CD4-positive, alpha-beta T cell treated with Interleukin-6 for 4 hours (primary cell): ENCODE measurements at regions not wholly inside any gene's neighbourhood (a gene's known extent, or its start where the extent isn't known, plus 50 kb on each side); places are given as distances from the start of the nearest gene placed in this dataset.

Source experiments
- DNase-seq: peaks from one replicate; pipeline ENCODE4 v3.0.0-alpha.2; 2020; ENCODE audit warnings: mixed read lengths

DNA sequence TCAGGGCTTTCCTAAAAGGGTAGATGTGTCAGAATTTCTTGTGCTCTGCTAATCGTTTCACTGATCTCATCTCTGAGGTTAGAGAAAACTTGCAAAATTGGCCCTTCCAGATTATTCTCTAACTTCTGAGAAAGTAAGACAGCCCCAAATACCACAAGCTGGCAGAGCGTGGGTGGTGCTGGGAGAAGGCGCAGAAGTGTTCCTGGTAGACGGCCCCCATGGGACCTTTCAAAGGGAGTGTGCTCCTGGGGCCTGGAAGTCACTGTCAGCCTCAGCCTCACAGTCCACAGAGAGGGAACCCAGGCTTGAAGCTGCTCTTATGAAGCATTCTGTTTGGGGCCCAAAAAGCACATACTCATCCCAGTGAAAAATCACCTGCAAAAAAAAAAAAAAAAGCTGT is 86.5 kb upstream of the PFN2 start:
- no peak for DNase-seq

DNA sequence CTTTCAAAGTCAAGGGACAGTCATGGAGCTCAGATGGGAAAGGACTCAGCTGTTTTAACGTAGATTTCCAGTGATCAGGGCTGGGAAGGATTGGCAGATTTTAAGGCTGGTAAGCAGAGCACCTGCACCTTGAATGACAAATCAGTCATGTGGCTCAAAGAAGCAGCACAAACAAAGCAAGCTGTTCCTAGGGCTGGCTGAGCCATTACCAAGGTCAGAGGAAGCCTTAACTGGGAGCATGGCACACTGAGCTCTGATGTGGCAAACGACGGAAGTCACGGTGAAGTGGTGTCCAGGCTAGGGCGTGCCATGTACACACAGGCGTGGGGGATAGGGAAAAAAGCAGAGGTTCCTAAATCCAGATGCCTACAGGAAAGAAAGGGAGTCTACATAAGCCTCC is 84.6 kb upstream of the PFN2 start:
- no peak for DNase-seq

DNA sequence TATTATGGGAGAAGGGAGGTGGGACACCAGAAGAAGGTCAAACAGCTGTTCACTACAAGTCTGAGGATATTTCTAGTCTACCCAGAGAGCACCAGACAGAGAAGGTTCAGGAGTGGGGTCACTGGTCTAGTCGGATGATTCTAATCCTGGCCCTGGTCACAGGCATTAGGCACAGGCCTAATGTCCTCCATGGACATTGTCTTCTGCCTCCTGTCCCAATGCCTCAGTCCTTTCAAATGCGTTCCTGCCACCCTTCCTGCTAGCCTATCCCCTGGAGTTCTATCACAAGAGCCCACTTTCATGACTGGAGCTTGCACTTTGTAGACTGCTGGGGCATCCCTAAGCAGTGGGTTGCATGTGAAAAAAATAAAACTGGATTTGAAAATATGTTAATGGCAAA is 83.9 kb upstream of the PFN2 start:
- no peak for DNase-seq

DNA sequence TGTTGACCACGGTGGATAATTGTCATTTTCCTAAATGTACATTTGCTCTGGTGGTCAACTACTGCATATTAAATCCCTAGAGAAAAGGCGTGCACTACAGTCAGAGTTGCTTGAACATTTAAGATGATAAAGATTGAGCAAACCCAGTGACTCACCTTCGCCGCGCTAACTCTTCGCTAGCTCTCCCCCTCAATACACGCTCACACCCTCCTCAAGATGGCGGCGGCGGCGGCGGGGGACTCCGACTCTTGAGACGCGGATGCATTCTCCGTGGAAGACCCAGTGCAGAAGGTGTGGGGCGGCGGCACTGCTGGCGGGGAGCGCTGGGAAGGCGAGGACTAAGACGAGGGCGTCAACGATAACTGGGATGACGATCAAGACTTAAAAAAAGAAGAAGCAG is 79.8 kb upstream of the PFN2 start:
- DNase-seq = no peak

DNA sequence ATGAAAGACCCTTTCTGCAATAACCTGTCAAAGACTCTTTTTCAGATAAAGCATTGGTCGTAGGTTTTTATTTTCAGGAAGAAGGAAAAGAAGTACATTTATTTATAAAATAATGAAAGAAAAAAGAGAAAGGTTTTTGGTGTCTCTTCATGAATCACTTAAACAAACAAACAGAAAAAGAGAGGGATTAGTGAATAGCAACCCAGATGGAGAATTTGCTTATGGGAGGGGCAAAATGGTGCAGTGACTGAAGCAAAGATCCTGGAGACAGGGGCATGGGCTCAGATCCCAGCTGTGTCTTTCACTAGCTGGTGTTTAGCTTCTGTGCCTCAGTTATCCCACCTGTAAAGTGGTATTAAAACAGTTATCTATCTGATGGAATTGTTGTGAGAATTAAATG is 78.6 kb upstream of the PFN2 start:
- no peak for DNase-seq

DNA sequence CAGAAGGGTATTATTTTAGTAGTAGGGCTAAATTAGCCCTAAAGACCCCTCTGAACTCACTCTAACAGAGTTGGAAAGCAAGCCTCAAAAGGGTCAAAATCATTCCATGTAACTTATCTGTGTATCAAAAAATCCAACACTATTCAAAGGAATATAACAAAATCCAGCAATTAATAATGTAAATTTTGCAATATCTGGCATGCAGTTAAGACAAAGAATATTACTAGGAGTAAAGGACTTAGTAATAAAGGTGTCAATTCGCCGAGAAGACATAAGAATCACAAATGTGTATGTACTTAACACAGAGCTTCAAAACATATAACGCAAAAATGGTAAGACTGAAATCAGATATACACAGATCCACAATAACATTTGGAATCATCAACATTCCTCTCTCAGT is 71.2 kb upstream of the PFN2 start:
- no peak for DNase-seq

DNA sequence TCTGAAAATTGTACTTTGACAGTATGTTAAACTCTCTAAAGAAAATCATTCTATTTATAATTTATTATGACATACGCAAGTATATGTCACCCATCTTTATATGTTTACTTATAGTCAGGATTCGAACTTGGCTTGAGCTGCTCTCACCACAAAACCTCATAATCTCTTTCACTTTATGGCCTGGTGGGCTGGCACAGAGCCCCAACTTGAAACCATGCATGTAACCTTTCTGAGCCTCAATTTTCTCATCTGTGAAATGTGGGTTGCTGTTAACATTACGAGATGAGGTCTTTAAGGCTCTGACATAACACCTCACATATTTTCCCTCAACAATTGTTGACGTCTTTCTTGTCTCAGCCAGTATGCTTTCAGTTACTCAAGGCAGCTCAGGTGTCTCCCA is 69.4 kb upstream of the PFN2 start:
- DNase-seq = no peak

DNA sequence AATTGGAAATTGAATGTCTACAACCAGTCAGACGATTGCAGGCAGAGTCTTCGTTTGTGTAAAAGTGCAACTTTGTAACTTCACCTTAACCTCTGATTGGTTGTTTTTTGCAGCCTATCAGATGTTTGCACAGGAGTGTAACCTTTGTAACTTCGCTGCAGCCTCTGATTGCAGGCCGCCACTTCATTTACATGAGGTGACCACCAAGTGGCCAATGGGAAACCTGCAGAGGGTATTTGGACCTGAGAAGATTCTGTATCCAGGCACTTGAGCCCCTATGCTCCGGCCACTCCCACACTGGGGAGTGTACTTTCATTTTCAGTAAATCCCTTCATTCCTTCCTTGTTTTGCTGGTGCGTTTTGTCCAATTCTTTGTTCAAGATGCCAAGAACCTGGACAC is 68.1 kb upstream of the PFN2 start:
- DNase-seq = no peak

DNA sequence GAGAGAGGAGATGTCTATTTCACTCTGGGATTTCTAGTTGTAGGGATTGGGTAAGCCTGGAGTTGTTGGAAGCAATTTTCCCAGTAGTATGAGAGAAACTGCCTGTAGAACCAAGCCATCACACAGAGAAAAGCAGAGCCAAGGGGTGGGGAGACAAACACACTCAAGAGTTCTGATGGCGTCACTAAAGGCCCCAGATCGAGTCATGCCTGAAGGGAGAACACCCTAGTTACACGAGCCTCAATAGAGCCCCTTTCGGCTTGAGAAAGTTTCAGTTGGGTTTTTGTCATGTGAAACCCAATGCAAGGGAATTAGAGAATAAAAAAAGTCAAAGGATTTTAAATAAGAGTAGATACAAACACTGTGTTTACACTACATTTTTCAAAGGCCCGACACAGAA is 66.1 kb upstream of the PFN2 start:
- DNase-seq = no peak

DNA sequence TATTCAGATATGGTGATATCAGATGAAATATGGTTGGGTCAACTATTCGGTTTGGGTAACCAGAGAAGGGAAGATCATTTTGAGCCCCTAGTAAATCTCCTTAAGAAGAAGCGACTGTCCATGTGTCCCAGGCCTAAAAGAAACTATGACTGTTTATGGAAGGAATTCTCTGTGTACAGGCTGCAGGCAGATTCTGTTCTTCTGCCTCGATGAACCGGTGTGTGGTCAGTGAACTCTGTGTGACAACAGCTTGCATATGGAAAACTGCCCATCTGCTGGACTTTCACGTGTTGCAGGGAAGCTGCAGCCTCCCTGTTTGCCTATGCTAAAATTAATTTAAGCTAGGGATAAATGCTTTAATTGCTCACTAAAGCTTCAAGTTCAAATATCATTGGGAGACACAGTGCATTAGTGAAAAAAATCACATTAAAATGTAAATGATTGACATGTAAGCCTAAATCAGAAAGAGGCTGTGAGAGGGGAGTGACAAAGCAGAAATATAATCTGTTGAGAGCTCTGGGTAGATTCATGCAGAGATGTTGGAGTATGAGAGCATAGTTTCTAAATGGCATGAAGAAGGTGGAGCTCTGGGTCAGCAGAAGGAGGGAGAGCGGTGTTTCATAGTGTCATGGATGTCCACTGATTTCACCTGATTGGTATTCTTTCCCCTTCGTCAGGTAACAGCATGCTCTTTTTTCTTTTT is 65.4 kb upstream of the PFN2 start:
- no peak for DNase-seq

DNA sequence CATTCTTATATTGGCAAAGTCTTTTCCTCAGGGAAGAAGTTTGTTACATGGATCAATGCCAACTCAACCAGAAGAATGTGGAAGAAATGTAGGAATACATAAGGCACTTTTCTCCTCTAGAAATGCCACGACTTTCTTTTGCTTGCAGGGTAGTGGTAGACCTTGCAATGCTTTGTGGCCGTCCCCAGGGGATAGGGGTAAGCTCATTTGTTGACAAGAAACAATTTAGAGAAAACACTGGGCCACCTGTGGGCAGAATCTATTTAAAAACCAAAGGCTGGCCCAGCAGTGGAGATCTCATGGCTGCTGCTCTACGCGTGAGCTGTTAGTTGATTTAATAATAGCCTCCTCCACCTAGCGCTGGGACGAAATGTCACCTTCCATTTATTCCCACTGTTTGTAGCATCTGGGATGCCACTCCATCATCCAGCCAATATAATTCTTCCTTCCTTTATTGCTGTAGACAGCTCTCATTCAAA is 64.6 kb upstream of the PFN2 start:
- no peak for DNase-seq

DNA sequence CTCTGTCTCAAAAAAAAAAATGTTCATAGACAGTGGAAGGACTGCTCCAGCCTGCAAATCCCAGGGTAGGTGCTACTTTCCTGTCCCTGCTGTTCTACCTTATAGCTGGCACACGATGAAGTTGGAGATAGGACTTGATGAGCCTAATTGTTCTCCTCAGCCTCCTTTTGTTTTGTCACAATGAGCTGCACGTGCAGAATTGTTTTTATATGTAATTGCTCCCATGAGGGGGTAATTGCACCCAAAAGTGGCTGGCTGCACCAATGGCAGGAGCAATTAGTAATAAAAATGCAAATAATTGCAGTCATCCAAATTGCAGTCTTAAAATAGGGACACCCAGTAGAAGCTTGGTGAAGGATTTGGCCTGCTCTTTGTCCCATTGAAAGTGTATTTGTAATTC is 63.0 kb upstream of the PFN2 start:
- no peak for DNase-seq

DNA sequence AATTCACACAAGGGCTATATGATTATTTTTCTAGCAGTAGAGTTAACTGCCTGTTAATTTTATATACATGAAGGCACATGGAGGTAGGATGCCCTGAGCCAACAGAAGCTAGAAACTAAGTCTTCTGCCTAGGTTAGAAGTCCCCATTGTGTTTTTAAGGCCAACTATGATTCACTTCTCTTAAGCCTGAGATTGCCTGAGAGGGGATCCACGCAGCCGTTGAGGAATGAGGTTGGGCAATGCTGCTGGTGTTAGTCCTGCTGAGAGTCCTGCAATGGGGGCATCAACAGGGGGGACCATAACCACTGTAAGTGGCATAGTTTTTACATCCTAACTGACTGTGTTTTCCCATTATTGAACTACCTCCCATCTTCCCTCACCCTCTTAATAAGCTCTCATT is 60.1 kb upstream of the PFN2 start:
- DNase-seq = no peak

DNA sequence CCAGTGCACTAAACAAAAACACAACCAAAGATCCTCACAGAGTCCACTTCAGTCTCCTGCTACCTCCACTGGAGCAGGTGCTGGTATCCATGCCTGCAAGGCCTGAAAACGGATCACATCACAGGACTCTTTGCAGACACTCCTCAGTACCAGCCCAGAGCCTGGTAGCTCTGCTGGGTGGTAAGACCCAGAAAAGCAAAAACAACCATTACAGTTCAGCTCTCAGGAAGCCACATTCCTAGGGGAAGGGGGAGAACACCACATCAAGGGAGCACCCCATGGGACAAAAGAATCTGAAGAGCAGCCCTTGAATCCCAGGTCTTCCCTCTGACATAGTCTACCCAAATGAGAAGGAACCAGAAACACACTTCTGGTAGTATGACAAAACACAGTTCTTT is 52.5 kb upstream of the PFN2 start:
- DNase-seq = no peak

DNA sequence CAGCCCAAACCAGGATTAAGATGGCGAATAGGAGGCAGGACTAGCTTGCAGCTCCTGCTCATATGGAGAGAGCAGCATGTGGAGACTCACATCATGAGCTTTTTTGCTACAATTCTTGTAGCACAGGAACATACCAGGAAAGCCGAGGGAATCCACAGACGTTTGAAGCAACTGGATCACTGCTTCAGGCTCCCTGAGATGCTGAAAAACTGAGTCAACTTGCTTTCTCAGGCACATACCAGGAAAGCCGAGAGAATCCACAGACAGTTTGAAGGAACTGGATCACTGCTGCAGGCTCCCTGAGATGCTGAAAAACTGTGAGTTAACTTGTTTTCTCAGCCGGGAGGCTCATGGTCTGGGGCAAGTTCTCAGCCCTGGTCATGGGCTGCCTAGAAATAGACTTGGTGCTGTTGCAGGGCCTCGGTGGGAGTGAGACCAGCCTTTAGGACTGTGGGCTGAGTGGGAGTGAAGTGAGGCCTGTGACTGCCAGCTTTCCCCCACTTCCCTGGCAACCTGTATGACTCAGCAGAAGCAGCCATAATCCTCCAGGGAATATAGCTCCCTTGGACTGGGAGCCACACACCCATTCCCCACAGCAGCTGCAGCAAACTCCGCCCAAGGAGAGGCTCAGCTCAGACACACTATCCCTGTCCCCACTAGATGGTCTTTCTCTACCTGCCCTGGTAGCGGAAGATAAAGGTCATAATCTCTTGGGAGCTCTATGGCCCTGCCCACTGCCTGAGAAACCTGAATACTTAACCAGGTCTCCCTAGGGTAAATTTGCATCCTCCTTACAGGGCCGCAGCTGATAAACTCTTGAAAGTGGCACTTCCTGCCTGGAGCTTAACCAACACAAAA is 51.9 kb upstream of the PFN2 start:
- DNase-seq = no peak

DNA sequence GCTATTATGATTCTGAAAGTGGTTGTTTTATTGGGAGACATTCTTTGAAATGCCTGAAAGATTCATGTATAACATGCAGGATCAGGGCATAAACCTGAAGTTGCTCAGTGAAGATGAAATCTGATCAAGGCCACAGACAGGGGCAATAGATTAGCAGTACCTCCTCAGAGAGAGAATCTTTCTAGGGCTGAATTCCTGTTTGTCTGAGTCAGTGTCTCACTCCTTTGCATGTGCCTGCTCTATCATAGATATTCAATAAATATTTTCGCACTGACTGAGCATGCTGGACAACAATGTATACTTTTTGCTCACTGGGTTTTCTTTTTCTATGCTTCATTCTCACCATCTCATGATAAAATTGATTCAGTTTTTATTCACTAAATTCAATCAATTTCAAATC is 49.8 kb upstream of the PFN2 start:
- DNase-seq = no peak
